ENCODE measurements at regions not wholly inside any gene's neighbourhood (a gene's known extent, or its start where the extent isn't known, plus 50 kb on each side); places are given as distances from the start of the nearest gene placed in this dataset.

DNA sequence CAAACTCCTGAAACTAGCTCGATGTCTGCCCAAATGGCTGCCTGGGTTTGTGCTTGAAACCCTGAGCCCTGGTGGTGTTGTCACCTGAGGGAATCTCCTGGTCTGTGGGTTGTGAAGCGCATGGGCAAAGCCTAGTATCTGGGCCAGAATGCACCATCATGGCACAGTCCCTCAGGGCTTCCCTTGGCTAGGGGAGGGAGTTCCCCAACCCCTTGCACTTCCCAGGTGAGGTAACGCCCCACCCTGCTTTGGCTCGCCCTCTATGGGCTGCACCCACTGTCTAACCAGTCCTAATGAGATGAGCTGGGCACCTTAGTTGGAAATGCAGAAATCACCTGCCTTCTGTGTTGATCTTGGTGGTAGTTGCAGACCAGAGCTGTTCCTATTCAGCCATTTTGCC lies 152.9 kb upstream of the MAP3K7 start:
- Mint-ChIP-seq H3K27me3 (peaks cover 5 to 8% of the 10 kb centered on the region in 2 donors), H3K36me3 (no peaks in the 10 kb centered on the region), H3K27ac (no peak overlapping the region), H3K9me3 (peaks cover 0 to 23% (median 2%) of the 10 kb centered on the region in 8 donors), H3K4me1 (no peaks in the 10 kb centered on the region), H3K4me3 (no peak overlapping the region)
- Histone ChIP-seq H3K4me1 (ENCODE audit: insufficient read depth, low read length) (no peaks in the 10 kb centered on the region), H3K27me3 (ENCODE audit: insufficient read depth, low read length) (no peaks in the 10 kb centered on the region), H3K36me3 (ENCODE audit: insufficient read depth, low read length) (no peaks in the 10 kb centered on the region), H3K4me3 (ENCODE audit: low read length in 2 of 2) (no peak overlapping the region), H3K27ac (ENCODE audit: low read depth, low read length) (no peak overlapping the region), H3K9me3 (ENCODE audit: control insufficient read depth in 1 of 2, low read length in 2 of 2) (no peaks in the 10 kb centered on the region)
- CTCF ChIA-PET (ENCODE audit: partially characterized antibody) = no interaction called here
- intact Hi-C loops (cut with micrococcal nuclease) = no loop called here
- POLR2A ChIA-PET (ENCODE audit: partially characterized antibody) = no interaction called here
- DNase-seq = peak in 1 of 5 donors; percentile 29

DNA sequence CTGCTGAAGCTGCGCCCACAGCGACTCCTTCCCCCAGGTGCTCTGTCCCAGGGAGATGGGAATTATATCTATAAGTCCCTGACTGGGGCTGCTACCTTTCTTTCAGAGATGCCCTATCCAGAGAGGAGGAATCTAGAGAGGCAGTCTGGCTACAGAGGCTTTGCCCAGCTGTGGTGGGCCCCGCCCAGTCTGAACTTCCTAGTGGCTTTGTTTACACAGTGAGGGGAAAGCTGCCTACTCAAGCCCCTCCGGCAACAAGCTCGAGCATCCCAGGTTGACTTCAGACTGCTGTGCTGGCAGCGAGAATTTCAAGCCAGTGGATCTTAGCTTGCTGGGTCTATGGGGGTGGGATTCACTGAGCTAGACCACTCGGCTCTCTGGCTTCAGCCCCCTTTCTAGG lies 152.5 kb upstream of the MAP3K7 start:
- H3K27ac Mint-ChIP-seq = no peak overlapping the region
- Histone ChIP-seq H3K4me1 (ENCODE audit: insufficient read depth, low read length) (no peaks in the 10 kb centered on the region), H3K4me3 (ENCODE audit: low read length in 2 of 2) (no peak overlapping the region), H3K9me3 (ENCODE audit: control insufficient read depth in 1 of 2, low read length in 2 of 2) (no peaks in the 10 kb centered on the region), H3K27ac (ENCODE audit: low read depth, low read length) (no peak overlapping the region), H3K36me3 (ENCODE audit: insufficient read depth, low read length) (no peaks in the 10 kb centered on the region), H3K27me3 (ENCODE audit: insufficient read depth, low read length) (no peaks in the 10 kb centered on the region)
- no peaks in the 10 kb centered on the region for H3K36me3 Mint-ChIP-seq
- POLR2A ChIA-PET (ENCODE audit: partially characterized antibody) = no interaction called here
- CTCF ChIA-PET (ENCODE audit: partially characterized antibody) = no interaction called here
- peak in 1 of 5 donors; percentile 27 for DNase-seq
- intact Hi-C loops (cut with micrococcal nuclease) = no loop called here
- peaks cover 5 to 8% of the 10 kb centered on the region in 2 donors for H3K27me3 Mint-ChIP-seq
- H3K9me3 Mint-ChIP-seq = peaks cover under 1 to 28% (median 3%) of the 10 kb centered on the region in 8 donors
- no peaks in the 10 kb centered on the region for H3K4me1 Mint-ChIP-seq
- H3K4me3 Mint-ChIP-seq = no peak overlapping the region

DNA sequence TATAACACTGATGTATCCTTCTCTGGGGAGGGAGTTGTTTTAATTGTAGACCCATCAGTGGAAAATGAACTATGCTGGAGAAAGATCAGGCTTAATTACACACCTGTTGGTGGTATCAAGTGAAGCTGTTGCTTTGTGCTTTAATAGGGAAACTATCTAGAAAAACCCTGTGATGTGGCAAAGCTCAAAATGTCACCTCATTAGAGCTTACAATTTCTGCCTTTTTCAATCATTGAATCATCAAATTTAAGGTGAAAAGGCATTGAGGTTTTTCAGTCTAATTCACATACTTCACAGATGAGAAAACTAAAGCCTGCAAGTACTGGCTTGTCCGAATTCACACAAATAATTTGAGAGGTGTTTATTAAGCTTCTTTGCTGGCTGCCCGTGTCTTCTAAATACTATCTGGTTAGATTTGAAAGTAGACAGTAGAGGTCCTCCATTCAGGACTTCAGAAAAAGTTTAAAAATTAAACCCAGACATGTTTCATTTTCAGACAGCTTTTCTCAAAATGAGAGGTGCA lies 143.3 kb upstream of the MAP3K7 start:
- H3K4me1 ChIP-seq (ENCODE audit: insufficient read depth, low read length) = no peaks in the 10 kb centered on the region
- Mint-ChIP-seq H3K9me3 (peaks cover 0 to 12% (median 3%) of the 10 kb centered on the region in 8 donors), H3K27me3 (peaks cover 0 to 7% of the 10 kb centered on the region in 2 donors), H3K27ac (peak overlapping the region in 1 of 7 donors; percentile 1), H3K4me1 (no peaks in the 10 kb centered on the region), H3K4me3 (no peak overlapping the region), H3K36me3 (no peaks in the 10 kb centered on the region)
- intact Hi-C loops (cut with micrococcal nuclease) = no loop called here
- ChIA-PET CTCF (ENCODE audit: partially characterized antibody) (no interaction called here), POLR2A (ENCODE audit: partially characterized antibody) (no interaction called here)
- no peak overlapping the region for H3K4me3 ChIP-seq (ENCODE audit: low read length in 2 of 2)
- H3K36me3 ChIP-seq (ENCODE audit: insufficient read depth, low read length) = no peaks in the 10 kb centered on the region
- H3K9me3 ChIP-seq (ENCODE audit: control insufficient read depth in 1 of 2, low read length in 2 of 2) = no peaks in the 10 kb centered on the region
- no peak for DNase-seq
- no peak overlapping the region for H3K27ac ChIP-seq (ENCODE audit: low read depth, low read length)
- no peaks in the 10 kb centered on the region for H3K27me3 ChIP-seq (ENCODE audit: insufficient read depth, low read length)

DNA sequence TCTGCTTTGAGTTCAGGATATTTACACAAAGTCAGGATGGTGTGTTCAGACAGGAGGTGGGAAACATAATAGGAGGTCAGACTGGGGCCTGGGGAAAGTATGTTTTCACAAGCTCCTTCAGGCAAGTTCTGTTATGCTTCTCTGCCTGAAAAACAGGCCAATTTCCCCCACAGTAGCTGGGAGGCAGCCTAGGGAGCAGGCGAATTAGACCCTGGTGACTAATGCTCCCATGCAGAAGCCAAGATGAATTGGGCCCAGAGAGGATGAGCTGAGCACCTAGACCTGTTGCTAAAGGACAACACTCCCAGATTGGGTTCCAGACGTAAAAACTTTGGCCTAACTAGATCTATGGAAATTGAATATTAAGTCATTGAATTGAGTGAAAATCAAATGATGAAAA lies 142.2 kb upstream of the MAP3K7 start:
- Mint-ChIP-seq H3K36me3 (no peaks in the 10 kb centered on the region), H3K27ac (no peak overlapping the region), H3K4me3 (no peak overlapping the region), H3K27me3 (peaks cover 0 to 7% of the 10 kb centered on the region in 2 donors), H3K4me1 (no peaks in the 10 kb centered on the region), H3K9me3 (peaks cover 0 to 4% (median 0%) of the 10 kb centered on the region in 8 donors)
- ChIA-PET POLR2A (ENCODE audit: partially characterized antibody) (no interaction called here), CTCF (ENCODE audit: partially characterized antibody) (no interaction called here)
- Histone ChIP-seq H3K36me3 (ENCODE audit: insufficient read depth, low read length) (no peaks in the 10 kb centered on the region), H3K27me3 (ENCODE audit: insufficient read depth, low read length) (no peaks in the 10 kb centered on the region), H3K9me3 (ENCODE audit: control insufficient read depth in 1 of 2, low read length in 2 of 2) (no peaks in the 10 kb centered on the region), H3K27ac (ENCODE audit: low read depth, low read length) (no peak overlapping the region), H3K4me3 (ENCODE audit: low read length in 2 of 2) (no peak overlapping the region), H3K4me1 (ENCODE audit: insufficient read depth, low read length) (no peaks in the 10 kb centered on the region)
- DNase-seq = no peak
- intact Hi-C loops (cut with micrococcal nuclease) = no loop called here

DNA sequence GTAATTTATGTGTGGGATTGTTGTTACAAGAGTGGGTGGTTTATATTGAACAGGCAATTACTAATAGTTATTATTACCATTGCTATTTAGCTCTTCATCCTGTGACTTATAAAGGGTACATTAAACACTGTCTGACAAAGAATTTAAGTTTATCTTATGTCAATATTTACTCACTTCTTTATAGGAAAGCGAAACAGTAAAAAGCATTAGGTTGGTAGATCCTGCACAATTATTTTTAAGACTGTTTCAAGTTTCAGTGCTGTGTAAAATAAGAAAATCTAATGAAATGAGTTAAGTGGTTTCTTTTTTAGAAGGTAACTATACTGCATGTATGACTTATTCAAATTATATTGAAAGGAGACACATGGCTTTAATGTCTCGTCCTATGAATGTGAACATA lies 135.8 kb upstream of the MAP3K7 start:
- no peak overlapping the region for H3K27ac Mint-ChIP-seq
- H3K4me3 Mint-ChIP-seq = no peak overlapping the region
- Histone ChIP-seq H3K36me3 (ENCODE audit: insufficient read depth, low read length) (no peaks in the 10 kb centered on the region), H3K4me1 (ENCODE audit: insufficient read depth, low read length) (no peaks in the 10 kb centered on the region), H3K4me3 (ENCODE audit: low read length in 2 of 2) (no peak overlapping the region), H3K27ac (ENCODE audit: low read depth, low read length) (no peak overlapping the region), H3K9me3 (ENCODE audit: control insufficient read depth in 1 of 2, low read length in 2 of 2) (no peaks in the 10 kb centered on the region), H3K27me3 (ENCODE audit: insufficient read depth, low read length) (no peaks in the 10 kb centered on the region)
- POLR2A ChIA-PET (ENCODE audit: partially characterized antibody) = no interaction called here
- no peak for DNase-seq
- CTCF ChIA-PET (ENCODE audit: partially characterized antibody) = no interaction called here
- H3K27me3 Mint-ChIP-seq = peaks cover 6 to 10% of the 10 kb centered on the region in 2 donors
- no peaks in the 10 kb centered on the region for H3K9me3 Mint-ChIP-seq
- intact Hi-C loops (cut with micrococcal nuclease) = no loop called here
- no peaks in the 10 kb centered on the region for H3K4me1 Mint-ChIP-seq
- no peaks in the 10 kb centered on the region for H3K36me3 Mint-ChIP-seq

DNA sequence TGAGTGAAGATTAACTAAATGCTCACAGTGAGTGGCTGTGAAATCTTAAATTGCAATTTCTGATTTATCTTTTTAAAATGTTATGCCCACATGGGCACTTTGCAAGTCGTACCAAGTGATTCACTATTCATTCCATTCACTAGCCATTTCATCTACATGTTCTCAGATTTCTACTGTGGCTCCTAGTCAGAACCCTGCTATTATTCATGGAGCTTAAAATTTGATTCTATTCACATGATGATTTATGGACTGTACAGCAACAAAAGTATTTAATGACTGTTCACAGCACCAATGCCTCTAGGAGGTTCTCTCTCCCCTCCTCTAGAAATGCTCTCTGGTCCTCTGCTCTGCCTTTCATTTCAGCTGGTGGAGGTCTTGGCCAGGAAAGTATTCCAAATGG lies 133.5 kb upstream of the MAP3K7 start:
- H3K27me3 ChIP-seq (ENCODE audit: insufficient read depth, low read length) = no peaks in the 10 kb centered on the region
- intact Hi-C loops (cut with micrococcal nuclease) = no loop called here
- no peak overlapping the region for H3K27ac ChIP-seq (ENCODE audit: low read depth, low read length)
- H3K27ac Mint-ChIP-seq = no peak overlapping the region
- no peaks in the 10 kb centered on the region for H3K4me1 ChIP-seq (ENCODE audit: insufficient read depth, low read length)
- no peak for DNase-seq
- no peaks in the 10 kb centered on the region for H3K9me3 ChIP-seq (ENCODE audit: control insufficient read depth in 1 of 2, low read length in 2 of 2)
- CTCF ChIA-PET (ENCODE audit: partially characterized antibody) = no interaction called here
- H3K4me1 Mint-ChIP-seq = no peaks in the 10 kb centered on the region
- POLR2A ChIA-PET (ENCODE audit: partially characterized antibody) = no interaction called here
- H3K9me3 Mint-ChIP-seq = no peaks in the 10 kb centered on the region
- H3K27me3 Mint-ChIP-seq = peaks cover 6% of the 10 kb centered on the region in 2 donors
- no peak overlapping the region for H3K4me3 ChIP-seq (ENCODE audit: low read length in 2 of 2)
- no peaks in the 10 kb centered on the region for H3K36me3 Mint-ChIP-seq
- no peak overlapping the region for H3K4me3 Mint-ChIP-seq
- H3K36me3 ChIP-seq (ENCODE audit: insufficient read depth, low read length) = no peaks in the 10 kb centered on the region

DNA sequence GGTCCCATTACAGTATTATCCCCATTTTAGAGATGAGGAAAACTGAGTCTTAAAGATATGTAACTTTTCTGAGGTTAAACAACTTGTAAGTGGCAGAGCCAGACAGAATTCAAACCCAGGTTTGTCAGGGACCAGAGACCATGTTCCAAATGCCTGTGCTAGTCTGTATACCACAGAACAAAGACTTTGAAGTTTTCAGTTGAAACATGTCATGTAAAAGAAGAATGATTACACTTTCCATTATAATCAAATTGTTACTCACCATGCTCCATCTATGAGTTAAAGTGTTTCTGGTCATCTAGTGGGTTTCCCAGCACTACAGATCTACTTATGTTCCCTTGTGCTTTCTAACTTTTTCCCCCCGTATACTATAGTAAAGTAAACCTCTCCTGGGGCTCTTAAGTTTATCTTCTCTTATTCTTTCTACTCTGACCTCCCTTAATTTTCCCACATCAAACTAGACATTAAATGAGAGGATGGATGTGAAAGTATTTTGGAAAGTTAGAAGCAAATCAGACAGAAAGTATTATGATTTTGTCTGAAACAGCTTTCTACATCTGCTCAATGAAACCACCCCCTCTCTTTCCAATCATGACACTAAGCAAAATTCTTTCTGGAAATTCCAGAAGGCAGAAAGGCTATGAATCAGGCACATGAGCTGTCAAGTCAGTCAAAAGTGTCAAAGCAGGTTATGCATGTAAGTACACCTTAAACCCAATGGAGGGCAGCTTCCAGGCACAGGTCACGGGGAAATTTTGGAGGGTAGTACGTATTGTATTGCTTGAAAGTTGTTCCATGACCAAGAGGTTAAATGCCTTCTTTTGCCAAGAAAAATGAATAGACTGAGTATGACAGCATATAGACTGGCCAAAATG lies 132.7 kb upstream of the MAP3K7 start:
- no peaks in the 10 kb centered on the region for H3K36me3 Mint-ChIP-seq
- ChIA-PET POLR2A (ENCODE audit: partially characterized antibody) (no interaction called here), CTCF (ENCODE audit: partially characterized antibody) (no interaction called here)
- H3K27me3 Mint-ChIP-seq = peaks cover 6% of the 10 kb centered on the region in 2 donors
- intact Hi-C loops (cut with micrococcal nuclease) = no loop called here
- H3K4me1 Mint-ChIP-seq = no peaks in the 10 kb centered on the region
- no peak for DNase-seq
- no peaks in the 10 kb centered on the region for H3K27me3 ChIP-seq (ENCODE audit: insufficient read depth, low read length)
- H3K4me1 ChIP-seq (ENCODE audit: insufficient read depth, low read length) = no peaks in the 10 kb centered on the region
- H3K27ac Mint-ChIP-seq = no peak overlapping the region
- H3K27ac ChIP-seq (ENCODE audit: low read depth, low read length) = no peak overlapping the region
- H3K9me3 ChIP-seq (ENCODE audit: control insufficient read depth in 1 of 2, low read length in 2 of 2) = no peaks in the 10 kb centered on the region
- H3K4me3 Mint-ChIP-seq = no peak overlapping the region
- H3K36me3 ChIP-seq (ENCODE audit: insufficient read depth, low read length) = no peaks in the 10 kb centered on the region
- H3K4me3 ChIP-seq (ENCODE audit: low read length in 2 of 2) = no peak overlapping the region
- H3K9me3 Mint-ChIP-seq = no peaks in the 10 kb centered on the region
